Hippocampal formation (tissue), 2 donors: ENCODE measurements at regions not wholly inside any gene's neighbourhood (a gene's known extent, or its start where the extent isn't known, plus 50 kb on each side); places are given as distances from the start of the nearest gene placed in this dataset.
"Not testable (repeated sequence)": the region's sequence is repeated elsewhere in the genome, so short reads cannot be mapped to it uniquely, and the experiment has no call there.

ENCODE experiments used
- DNase-seq, 2 donors: peaks; one replicate each; lab custom pipeline; 2025; lab: John Stamatoyannopoulos, UW

- no peak for DNase-seq
Measured at GRCh38 chr2:125224188-125224587, 1199.1 kb downstream of the CNTNAP5 start.

- DNase-seq: no peak
Measured at GRCh38 chr2:125224830-125225229, 1199.7 kb downstream of the CNTNAP5 start.

GRCh38 chr2:125227843-125228392 lies 1202.8 kb downstream of the CNTNAP5 start:
- DNase-seq: no peak

GRCh38 chr2:125240870-125241269 lies 1215.8 kb downstream of the CNTNAP5 start:
- no peak for DNase-seq

- DNase-seq: no peak
Measured at GRCh38 chr2:125243074-125243473, 1218.0 kb downstream of the CNTNAP5 start.

GRCh38 chr2:125254010-125254409 lies 1228.9 kb downstream of the CNTNAP5 start:
- DNase-seq: no peak

- no peak for DNase-seq
Measured at GRCh38 chr2:125259451-125259850, 1234.4 kb downstream of the CNTNAP5 start.

GRCh38 chr2:125260366-125260930 lies 1235.4 kb downstream of the CNTNAP5 start:
- not testable (repeated sequence) for DNase-seq

GRCh38 chr2:125264453-125264852 lies 1239.4 kb downstream of the CNTNAP5 start:
- DNase-seq: no peak

GRCh38 chr2:125267683-125268082 lies 1242.6 kb downstream of the CNTNAP5 start:
- DNase-seq: no peak

- no peak for DNase-seq
Measured at GRCh38 chr2:125272651-125273050, 1247.6 kb downstream of the CNTNAP5 start.

- no peak for DNase-seq
Measured at GRCh38 chr2:125274718-125275117, 1249.6 kb downstream of the CNTNAP5 start.

GRCh38 chr2:125280265-125280664 lies 1255.2 kb downstream of the CNTNAP5 start:
- DNase-seq: no peak

GRCh38 chr2:125281242-125281641 lies 1256.2 kb downstream of the CNTNAP5 start:
- DNase-seq: no peak

- DNase-seq: no peak
Measured at GRCh38 chr2:125296742-125297141, 1271.7 kb downstream of the CNTNAP5 start.

GRCh38 chr2:125310657-125311364 lies 1285.7 kb downstream of the CNTNAP5 start:
- DNase-seq: no peak

- no peak for DNase-seq
Measured at GRCh38 chr2:125312342-125312741, 1287.3 kb downstream of the CNTNAP5 start.

GRCh38 chr2:125313806-125314205 lies 1288.7 kb downstream of the CNTNAP5 start:
- DNase-seq: no peak

- no peak for DNase-seq
Measured at GRCh38 chr2:125318740-125319139, 1293.7 kb downstream of the CNTNAP5 start.

- no peak for DNase-seq
Measured at GRCh38 chr2:125324273-125324672, 1299.2 kb downstream of the CNTNAP5 start.

- DNase-seq: no peak
Measured at GRCh38 chr2:125330133-125330532, 1305.0 kb downstream of the CNTNAP5 start.

- no peak for DNase-seq
Measured at GRCh38 chr2:125341353-125341752, 1314.6 kb upstream of the GYPC start.

GRCh38 chr2:125353542-125353941 lies 1302.4 kb upstream of the GYPC start:
- DNase-seq: not testable (repeated sequence)
